Peyer's patch (tissue), 4 donors: ENCODE measurements at regions not wholly inside any gene's neighbourhood (a gene's known extent, or its start where the extent isn't known, plus 50 kb on each side); places are given as distances from the start of the nearest gene placed in this dataset.

Experiments
- DNase-seq, 3 donors: peaks; one replicate each; pipeline ENCODE4 v3.0.0-alpha.2; 2017 to 2019
- H3K27ac ChIP-seq, 4 donors: fragments of 200-600 bp; sonication (generic); one replicate each; pipeline ENCODE4 v1.5.1; 2016 to 2019
- H3K27me3 ChIP-seq, 2 donors: fragments of 200-600 bp; sonication (generic); one replicate each; pipeline ENCODE4 v1.5.1; 2019
- H3K36me3 ChIP-seq, 3 donors: fragments of 200-600 bp; sonication (generic); one replicate each; pipeline ENCODE4 v1.5.1; 2016 to 2019
- H3K4me1 ChIP-seq, 4 donors: fragments of 200-600 bp; sonication (generic); one replicate each; pipeline ENCODE4 v1.5.1; 2016 to 2019
- H3K4me3 ChIP-seq, 4 donors: fragments of 200-600 bp; sonication (generic); 1 replicate in 3 of 4; 2 replicates in 1 of 4; pipeline ENCODE4 v1.5.1; 2016 to 2019; ENCODE audit warnings: mild to moderate bottlenecking in 1 of 4
- H3K9me3 ChIP-seq, 4 donors: fragments of 200-600 bp; sonication (generic); one replicate each; pipeline ENCODE4 v1.5.1; 2016 to 2019; ENCODE audit warnings: mild to moderate bottlenecking in 1 of 4
- CTCF ChIP-seq, 6 experiments: fragments of 450-650 bp in 4 of 6; fragments of 200-600 bp in 2 of 6; sonication (generic) in 1 of 6; IDR thresholded peaks; one replicate each; pipeline ENCODE4 v1.5.1; 2017 to 2019; ENCODE audit warnings: antibody characterized with exemption in 6 of 6, mild to moderate bottlenecking in 3 of 6, moderate library complexity in 1 of 6
- POLR2A ChIP-seq, 2 donors: fragments of 450-650 bp; IDR thresholded peaks; one replicate each; pipeline ENCODE4 v1.5.1; 2017; ENCODE audit warnings: antibody characterized with exemption in 2 of 2, mild to moderate bottlenecking in 2 of 2, moderate library complexity in 2 of 2

DNA sequence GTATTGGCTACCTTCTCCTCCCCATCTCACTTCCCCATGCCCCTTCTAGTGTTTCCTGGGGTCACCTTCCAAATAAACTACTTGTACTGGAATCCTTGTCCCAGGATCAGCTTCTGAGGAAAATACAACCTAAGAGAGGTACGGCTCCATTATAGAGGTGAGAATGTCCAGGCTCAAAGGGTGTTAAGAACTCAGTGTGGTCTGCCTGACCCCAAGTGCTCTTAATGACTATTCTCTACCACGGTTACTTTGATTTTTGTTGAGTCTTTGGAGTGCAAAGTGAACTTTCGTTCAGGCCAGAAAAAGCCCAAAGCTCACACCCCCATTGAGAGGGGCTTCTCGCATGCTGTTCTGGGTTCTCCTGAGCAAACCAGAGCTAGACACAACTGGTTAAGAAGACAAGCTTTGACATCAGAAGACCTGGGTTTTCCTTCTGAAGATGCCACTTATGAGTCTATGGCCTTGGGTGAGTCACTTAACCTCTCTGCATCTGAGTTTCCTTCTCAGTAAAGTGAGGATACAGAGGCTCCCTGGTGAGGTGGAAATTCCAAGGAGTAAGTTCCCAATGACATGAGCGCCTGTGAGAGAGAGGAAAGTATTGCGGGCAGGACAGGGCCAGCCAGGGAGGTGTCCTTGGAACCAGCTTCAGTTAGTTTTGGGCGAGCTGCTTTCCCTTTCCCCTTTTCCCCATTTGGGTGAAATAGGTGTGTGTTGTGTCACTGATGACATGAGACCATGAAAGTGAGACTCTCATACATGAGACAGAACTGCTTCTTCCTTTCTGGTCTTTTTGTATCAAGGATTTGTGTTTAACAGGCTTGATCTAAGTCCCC is 475.0 kb upstream of the PROK2 start:
- DNase-seq: no peak
- no peaks in the 10 kb centered on the region for H3K36me3 ChIP-seq
- no peaks in the 10 kb centered on the region for H3K27me3 ChIP-seq
- no peak overlapping the region for H3K27ac ChIP-seq
- TF ChIP-seq POLR2A (IDR thresholded peaks at IDR 0.05) (no peak), CTCF (IDR thresholded peaks at IDR 0.05) (no peak)
- H3K4me1 ChIP-seq: peaks cover 0 to 14% (median 0%) of the 10 kb centered on the region in 4 donors
- H3K4me3 ChIP-seq: no peak overlapping the region
- no peaks in the 10 kb centered on the region for H3K9me3 ChIP-seq

GRCh38 chr3:72258361-72259141 is 473.6 kb upstream of the PROK2 start:
- no peak overlapping the region for H3K4me3 ChIP-seq

GRCh38 chr3:72257738-72258137 is 472.8 kb upstream of the PROK2 start:
- DNase-seq: no peak
- Histone ChIP-seq H3K9me3 (no peaks in the 10 kb centered on the region), H3K36me3 (no peaks in the 10 kb centered on the region), H3K27me3 (no peaks in the 10 kb centered on the region), H3K27ac (no peak overlapping the region), H3K4me3 (no peak overlapping the region), H3K4me1 (peaks cover 0 to 16% (median 0%) of the 10 kb centered on the region in 4 donors)
- TF ChIP-seq POLR2A (IDR thresholded peaks at IDR 0.05) (no peak), CTCF (IDR thresholded peaks at IDR 0.05) (no peak)

More at GRCh38 chr3:72258361-72259141, 473.6 kb upstream of the PROK2 start:
- no peak for DNase-seq
- TF ChIP-seq POLR2A (IDR thresholded peaks at IDR 0.05): no peak
- TF ChIP-seq CTCF (IDR thresholded peaks at IDR 0.05): no peak
- Histone ChIP-seq H3K36me3 (no peaks in the 10 kb centered on the region), H3K9me3 (no peaks in the 10 kb centered on the region), H3K4me1 (peaks cover 0 to 16% (median 0%) of the 10 kb centered on the region in 4 donors), H3K27ac (no peak overlapping the region), H3K27me3 (no peaks in the 10 kb centered on the region)

- Histone ChIP-seq H3K27ac (no peak overlapping the region), H3K36me3 (no peaks in the 10 kb centered on the region), H3K9me3 (no peaks in the 10 kb centered on the region), H3K27me3 (no peaks in the 10 kb centered on the region), H3K4me3 (no peak overlapping the region), H3K4me1 (peaks cover 0 to 16% (median 0%) of the 10 kb centered on the region in 4 donors)
- no peak for TF ChIP-seq CTCF (IDR thresholded peaks at IDR 0.05)
- TF ChIP-seq POLR2A (IDR thresholded peaks at IDR 0.05): no peak
- DNase-seq: no peak
Observed at GRCh38 chr3:72257203-72257602, 472.3 kb upstream of the PROK2 start.

GRCh38 chr3:72256716-72257115 is 471.8 kb upstream of the PROK2 start:
- H3K9me3 ChIP-seq: no peaks in the 10 kb centered on the region
- TF ChIP-seq POLR2A (IDR thresholded peaks at IDR 0.05) (no peak), CTCF (IDR thresholded peaks at IDR 0.05) (no peak)
- DNase-seq: no peak
- no peaks in the 10 kb centered on the region for H3K27me3 ChIP-seq
- no peaks in the 10 kb centered on the region for H3K36me3 ChIP-seq
- no peak overlapping the region for H3K4me3 ChIP-seq
- H3K4me1 ChIP-seq: peaks cover 0 to 16% (median 0%) of the 10 kb centered on the region in 4 donors
- H3K27ac ChIP-seq: no peak overlapping the region
